HG02588 (cell line): ENCODE measurements at regions not wholly inside any gene's neighbourhood (a gene's known extent, or its start where the extent isn't known, plus 50 kb on each side); places are given as distances from the start of the nearest gene placed in this dataset.
"Not testable (repeated sequence)": the region's sequence is repeated elsewhere in the genome, so short reads cannot be mapped to it uniquely, and the experiment has no call there.

Source experiments
- ATAC-seq: cut with Tn5 transposase; IDR thresholded peaks from one replicate; pipeline ENCODE4 v1.9.1; 2021; ENCODE audit warnings: mild to moderate bottlenecking, moderate library complexity; ENCODE audit not compliant: unreplicated experiment

DNA sequence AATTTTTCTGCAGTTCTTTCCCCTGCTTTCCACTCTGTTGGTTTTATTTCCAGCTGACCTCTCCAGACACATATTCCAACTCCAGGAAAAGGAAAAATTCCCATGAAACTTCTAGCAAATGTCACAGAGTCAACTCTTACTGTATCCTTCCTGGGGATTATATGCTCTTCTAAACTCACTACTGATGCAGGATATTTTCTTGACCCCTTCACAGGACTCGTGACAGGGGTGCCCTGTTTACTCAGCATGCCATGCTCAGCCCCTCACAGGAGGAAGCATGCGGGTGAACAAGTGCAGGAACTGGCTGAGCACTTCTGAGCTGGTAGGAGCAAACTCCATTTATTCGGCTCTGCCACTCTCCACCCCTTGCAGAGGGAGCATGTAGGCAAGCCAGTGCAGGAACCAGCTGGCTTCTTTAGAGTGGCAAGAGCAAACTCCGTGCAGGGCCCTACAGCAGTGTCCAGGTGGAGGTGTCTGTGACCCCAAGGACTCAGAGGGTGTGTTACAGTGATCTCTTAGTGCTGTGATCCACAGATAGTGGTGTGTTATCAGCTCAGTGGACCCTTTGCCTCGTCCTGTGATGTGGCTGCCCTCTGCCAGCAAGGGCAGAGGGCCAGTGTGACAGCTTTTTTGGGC, 413.6 kb upstream of the GRM7 start:
- no peak for ATAC-seq

DNA sequence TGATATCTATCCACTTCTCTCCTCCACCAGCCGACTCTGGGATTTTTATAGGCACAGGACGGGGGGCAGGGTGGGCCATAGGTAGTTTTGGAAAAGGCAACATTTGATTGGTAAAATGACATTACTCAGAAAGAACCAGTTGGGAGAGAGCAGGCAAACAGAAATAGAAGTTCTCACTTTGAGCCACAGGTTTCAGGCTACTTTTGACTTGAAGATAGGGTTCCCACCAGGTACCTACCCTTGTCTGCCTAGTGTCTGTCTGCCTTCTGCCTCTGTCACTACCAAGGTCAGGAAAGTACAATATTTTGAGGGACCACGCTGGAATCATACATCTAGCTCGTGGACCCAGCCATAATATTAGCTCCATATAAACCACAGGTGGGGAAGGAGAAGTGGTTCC, 412.9 kb upstream of the GRM7 start:
- no peak for ATAC-seq

- no peak for ATAC-seq
These were observed 411.8 kb upstream of the GRM7 start for GRCh38 chr3:6449099-6449498.

DNA sequence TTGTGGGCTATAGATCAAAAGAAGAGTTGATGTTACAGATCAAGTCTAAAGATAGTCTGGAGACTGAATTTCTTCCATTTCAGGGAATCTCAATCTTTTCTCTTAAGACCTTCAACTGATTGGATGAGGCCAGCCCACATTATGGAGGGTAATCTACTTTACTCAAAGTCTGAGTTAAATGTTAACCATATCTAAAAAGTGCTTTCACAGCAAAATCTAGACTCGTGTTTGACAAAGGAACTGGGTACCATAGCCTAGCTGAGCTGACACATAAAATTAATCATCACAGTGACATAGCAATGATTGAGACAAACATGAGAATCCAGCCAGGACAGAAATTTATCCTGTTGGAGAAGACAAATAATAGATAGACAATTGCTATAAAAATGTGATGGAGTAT, 407.9 kb upstream of the GRM7 start:
- ATAC-seq, result no peak

DNA sequence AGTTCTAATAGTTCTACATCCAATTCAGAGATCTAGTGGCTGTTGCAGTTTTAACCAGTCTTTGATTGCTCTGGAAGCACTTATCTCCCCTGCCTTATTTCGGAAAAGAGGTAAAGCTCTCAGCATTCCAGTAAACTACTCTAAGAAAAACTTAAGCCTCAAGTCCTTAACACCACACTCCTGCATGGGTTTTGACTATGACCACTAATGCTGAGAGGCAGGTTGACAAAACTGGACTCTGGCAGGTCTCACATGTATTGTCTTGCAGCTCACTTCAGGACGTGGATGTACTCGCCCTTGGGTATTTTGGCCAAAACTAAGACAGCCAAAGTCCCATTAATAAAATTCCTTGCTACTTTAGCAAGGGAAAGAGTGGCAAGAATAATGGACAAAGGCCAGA, 405.9 kb upstream of the GRM7 start:
- ATAC-seq, result no peak

DNA sequence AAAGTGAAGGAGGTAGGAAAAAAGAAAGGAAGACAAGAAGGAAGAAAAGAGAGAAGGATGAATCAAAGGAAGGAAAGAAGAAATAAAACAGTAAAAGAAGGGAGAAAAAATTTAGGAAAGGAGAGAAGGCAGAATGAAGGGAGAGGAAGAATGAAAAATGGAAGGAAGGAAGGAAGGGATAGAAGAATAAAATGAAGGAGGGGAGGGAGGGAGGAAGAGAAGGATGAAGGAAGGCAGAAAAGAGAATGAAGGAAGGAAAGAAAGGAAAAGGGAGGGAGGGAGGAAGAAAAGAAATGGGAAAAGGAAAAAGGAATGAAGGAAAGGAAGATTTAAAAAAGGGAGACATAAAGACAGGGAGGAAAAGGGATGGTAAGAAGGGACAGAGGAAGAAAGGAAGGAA, 393.7 kb upstream of the GRM7 start:
- no peak for ATAC-seq

DNA sequence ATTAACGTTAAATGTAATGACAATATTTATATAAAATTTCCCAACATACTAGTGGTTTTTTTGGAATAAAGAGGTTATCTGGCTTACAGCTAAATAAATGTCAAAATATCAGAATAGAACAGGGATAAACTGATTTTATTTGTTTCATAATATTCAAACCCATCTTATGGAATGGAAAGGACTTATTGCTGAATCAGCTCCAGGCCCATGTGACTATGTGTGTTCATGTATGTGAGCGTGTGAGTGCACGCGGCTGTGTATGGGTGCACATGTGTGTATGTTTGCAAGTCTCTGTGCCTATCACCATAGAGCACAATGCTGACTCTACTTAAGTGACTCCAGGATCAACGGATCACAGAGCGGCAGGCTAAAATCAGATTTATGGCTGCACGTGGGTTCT, 392.3 kb upstream of the GRM7 start:
- no peak for ATAC-seq

- ATAC-seq, result no peak
These were observed 389.2 kb upstream of the GRM7 start for GRCh38 chr3:6471744-6472143.

- not testable (repeated sequence) for ATAC-seq
These were observed 370.2 kb upstream of the GRM7 start for GRCh38 chr3:6490487-6491327.

DNA sequence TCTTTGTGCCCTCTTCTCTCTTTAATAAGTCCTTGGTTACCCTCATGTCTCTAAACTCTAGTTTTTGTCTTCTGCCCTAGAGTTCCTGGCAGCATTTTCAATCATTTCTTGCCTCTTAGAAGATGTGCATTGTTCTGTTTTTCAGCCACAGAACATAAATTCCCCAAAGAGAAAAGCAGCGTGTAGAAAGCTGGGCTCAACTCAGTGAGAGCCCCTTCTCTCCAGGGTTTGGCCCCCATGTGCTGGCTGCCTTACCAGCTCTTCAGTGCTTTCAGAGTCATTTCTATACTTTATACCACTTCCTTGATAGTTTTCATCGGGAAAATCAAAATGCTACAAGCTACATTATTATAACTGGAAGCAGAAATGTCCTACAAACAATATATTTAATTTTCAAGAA, 369.1 kb upstream of the GRM7 start:
- no peak for ATAC-seq

GRCh38 chr3:6492306-6492705, 368.6 kb upstream of the GRM7 start:
- no peak for ATAC-seq

DNA sequence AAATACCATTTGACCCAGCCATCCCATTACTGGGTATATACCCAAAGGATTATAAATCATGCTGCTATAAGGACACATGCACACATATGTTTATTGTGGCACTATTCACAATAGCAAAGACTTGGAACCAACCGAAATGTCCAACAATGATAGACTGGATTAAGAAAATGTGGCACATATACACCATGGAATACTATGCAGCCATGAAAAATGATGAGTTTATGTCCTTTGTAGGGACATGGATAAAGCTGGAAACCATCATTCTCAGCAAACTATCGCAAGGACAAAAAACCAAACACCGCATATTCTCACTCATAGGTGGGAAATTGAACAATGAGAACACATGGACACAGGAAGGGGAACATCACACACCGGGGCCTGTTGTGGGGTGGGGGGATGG, 362.0 kb upstream of the GRM7 start:
- not testable (repeated sequence) for ATAC-seq

DNA sequence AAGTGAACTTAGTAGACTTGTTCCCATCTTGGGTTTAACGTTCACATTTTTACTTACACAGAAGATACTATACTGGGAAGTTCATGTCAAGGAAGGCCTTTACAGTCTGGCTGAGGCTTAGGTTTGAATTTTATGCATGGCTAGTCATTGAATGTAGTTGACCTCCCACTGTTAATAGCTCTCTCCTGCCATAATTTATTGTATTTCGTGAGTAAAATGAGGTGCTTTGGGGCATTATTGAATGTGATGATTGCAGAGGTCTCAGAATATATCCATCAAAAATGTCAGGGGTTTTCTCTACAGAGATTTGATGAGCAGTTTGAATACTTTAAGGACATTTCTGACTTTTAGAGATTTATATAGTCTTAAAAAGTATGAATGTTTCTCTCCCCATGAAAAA, 356.6 kb upstream of the GRM7 start:
- no peak for ATAC-seq

DNA sequence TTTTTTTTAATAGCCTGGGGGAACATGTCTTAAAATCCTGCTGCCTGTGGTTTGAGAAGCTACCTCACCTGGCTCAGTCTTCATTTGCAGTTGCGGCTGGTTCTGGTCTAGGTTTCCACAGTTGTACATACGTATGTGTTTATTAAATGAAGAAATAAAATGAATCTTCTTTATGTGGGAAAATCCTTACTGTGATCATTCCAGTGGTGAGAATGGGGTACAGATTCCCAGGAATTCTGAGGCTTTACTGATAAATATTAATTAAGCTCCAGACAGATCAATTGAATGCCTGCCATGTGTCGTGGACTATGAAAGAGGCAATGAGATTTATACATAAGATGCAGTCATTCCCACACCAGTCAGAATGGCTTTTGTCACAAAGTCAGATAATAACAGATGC, 356.1 kb upstream of the GRM7 start:
- no peak for ATAC-seq

GRCh38 chr3:6508410-6508759, 352.5 kb upstream of the GRM7 start:
- ATAC-seq, result no peak

DNA sequence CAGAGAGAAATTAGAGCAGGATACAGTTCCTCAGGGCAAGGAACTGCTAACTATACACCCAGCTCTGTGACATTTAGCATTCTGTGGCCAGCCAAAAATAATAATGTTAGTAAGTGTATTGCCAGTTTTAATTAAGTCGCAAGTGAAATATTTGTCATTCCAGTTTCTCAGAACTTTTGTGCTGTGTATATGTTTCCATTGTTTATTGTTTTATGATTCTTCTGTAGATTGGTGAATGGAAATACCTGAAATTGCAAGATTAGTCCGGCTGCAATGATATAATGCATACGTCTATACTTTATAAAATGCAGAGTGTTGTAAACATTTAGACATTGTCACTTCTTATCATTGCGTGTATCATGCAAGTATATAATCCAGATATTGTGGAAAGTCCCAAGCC, 351.3 kb upstream of the GRM7 start:
- ATAC-seq, result no peak

- ATAC-seq, result no peak
These were observed 350.2 kb upstream of the GRM7 start for GRCh38 chr3:6510713-6511112.

DNA sequence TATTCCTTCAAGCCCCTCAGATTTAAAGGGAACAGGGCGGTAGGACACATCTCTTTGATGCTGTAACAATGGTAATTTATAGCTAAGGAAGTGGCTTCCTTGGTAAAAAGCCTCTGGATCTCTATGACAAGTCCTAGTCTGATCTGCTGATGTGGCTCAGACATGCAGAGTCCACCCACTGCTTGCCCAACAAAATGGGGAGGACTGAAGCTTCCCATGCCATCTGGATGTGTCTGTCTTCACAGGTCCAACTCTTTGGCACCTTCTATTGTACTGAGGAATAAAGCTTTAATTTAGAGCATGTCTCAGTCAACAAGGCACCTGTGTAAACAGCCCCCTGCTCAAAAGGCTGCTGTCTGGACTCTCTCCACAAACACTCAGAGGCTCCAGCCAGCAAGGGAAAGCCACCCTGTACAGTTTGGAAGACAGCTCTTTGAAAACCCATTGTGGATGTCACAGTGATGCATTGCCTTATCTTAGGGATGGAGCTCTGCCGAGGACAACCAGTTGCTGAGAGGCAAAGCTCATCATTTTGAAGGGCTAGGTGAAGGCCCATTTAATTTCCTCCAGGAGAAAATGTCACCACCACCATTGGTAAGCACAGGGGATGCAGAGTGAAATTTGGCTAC, 348.6 kb upstream of the GRM7 start:
- no peak for ATAC-seq

GRCh38 chr3:6516143-6516542, 344.8 kb upstream of the GRM7 start:
- ATAC-seq, result no peak

DNA sequence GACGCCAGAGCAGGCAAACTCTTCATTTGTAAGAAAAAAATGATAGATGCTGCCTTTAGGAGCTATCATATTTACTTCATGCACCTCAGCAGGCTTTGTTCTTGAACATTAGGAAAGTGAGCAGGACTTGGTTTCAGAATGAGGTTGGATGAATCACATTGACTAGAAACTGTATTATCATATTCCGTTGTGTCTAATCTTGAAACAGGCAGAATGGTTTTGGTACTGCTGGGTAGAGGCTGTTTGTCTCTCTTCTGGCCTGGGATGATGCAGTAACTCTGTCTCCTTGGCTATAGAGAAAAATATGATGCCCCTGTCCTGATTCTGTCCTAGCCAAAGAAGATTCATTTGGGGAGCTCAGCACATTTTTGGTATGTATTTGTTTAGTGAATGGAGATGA, 344.2 kb upstream of the GRM7 start:
- no peak for ATAC-seq

DNA sequence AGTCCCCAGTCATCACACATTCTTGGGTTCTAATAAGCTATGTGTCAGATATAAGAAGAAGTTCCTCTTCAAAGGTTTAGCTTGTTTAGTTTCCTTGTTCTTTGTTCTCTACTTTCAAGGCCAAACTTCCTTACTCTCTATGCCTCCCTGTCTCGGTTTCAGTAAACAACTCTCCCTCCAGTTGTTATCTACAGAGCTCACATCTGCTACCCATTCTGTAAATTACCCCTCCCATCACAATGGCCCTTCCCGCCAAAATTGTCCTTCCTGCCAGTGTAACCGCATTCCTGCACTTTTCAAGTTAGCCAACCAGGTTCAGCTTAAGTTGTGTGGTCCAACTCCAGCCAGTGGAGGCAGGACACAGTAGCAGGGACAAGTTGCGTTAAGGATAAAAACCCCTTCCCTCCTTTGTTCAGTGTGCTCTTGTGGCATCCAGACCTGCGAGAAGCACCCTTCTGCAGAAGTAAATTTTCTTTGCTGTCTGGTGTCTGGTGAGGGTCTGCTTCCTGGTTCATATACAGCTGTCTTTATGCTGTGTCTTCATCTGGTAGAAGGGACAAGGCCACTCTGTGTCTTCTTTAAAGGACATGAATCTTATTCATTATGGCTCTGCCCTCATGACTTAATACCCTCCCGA, 342.1 kb upstream of the GRM7 start:
- no peak for ATAC-seq
